ENCODE measurements at regions not wholly inside any gene's neighbourhood (a gene's known extent, or its start where the extent isn't known, plus 50 kb on each side); places are given as distances from the start of the nearest gene placed in this dataset.

- TF ChIP-seq ZNF276 (CRISPR knock-in tag; IDR thresholded peaks at IDR 0.05; ENCODE audit: low read depth) (no peak), ZNF264 (CRISPR knock-in tag; IDR thresholded peaks at IDR 0.05) (no peak), MTA3 (CRISPR knock-in tag; IDR thresholded peaks at IDR 0.05) (no peak), GFI1 (CRISPR knock-in tag; IDR thresholded peaks at IDR 0.05; ENCODE audit: borderline replicate concordance) (no peak), ZNF879 (CRISPR knock-in tag; IDR thresholded peaks at IDR 0.05) (no peak), THAP7 (CRISPR knock-in tag; IDR thresholded peaks at IDR 0.05) (no peak), ZNF737 (CRISPR knock-in tag; IDR thresholded peaks at IDR 0.05; ENCODE audit: borderline replicate concordance) (no peak), ZNF691 (CRISPR knock-in tag; IDR thresholded peaks at IDR 0.05; ENCODE audit: borderline replicate concordance, low read depth) (no peak)
Measured at GRCh38 chr22:48799227-48799970, 1028.3 kb downstream of the BRD1 start (continued).

All from HepG2 (cell line).